GM18508 (cell line): ENCODE measurements at regions not wholly inside any gene's neighbourhood (a gene's known extent, or its start where the extent isn't known, plus 50 kb on each side); places are given as distances from the start of the nearest gene placed in this dataset.
"Not testable (repeated sequence)": the region's sequence is repeated elsewhere in the genome, so short reads cannot be mapped to it uniquely, and the experiment has no call there.

Experiments
- ATAC-seq: cut with Tn5 transposase; IDR thresholded peaks from one replicate; pipeline ENCODE4 v1.9.1; 2021; ENCODE audit warnings: moderate number of reproducible peaks; ENCODE audit not compliant: insufficient read depth, unreplicated experiment

DNA sequence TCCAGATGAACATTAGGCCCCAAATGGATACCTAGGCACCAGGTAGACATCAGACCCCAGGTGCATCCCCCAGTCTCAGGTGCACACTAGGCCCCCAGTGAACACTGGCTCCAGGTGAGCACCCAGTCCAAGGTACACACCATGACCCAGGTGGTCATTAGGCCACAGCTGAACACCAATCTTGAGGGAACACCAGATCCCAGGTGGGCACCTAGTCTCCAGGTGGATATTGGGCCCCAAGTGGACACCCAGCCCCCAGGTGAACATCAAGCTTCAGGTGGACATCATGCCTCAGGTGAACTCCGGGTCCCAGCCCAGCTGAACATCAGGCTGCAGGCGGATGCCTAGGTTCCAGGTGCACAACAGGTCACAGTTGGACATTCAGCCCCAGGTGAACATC, 196.5 kb downstream of the POTEG start:
- not testable (repeated sequence) for ATAC-seq

GRCh38 chr14:19238584-19238983, 195.6 kb downstream of the POTEG start:
- ATAC-seq, result not testable (repeated sequence)

- ATAC-seq, result not testable (repeated sequence)
Observed at GRCh38 chr14:19239981-19240380, 194.2 kb downstream of the POTEG start.

DNA sequence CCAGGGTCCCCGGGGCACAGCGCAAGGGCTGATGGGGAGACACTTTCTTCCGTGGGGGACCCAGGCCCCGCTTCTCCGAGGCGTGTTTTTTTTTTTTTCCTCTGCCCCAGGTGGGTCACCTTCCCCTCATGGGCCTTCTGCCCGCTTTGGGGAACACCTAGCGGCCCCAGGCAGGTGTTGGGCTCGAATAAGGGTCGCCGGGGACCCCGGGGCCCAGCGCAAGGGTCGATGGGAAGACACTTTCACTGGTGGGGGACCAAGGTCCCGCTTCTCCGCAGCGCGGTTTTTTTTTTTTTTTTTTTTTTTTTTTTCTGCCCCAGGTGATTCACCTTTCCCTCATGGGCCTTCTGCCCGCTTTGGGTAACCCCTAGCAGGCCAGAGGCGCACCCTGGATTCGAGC, 193.8 kb downstream of the POTEG start:
- not testable (repeated sequence) for ATAC-seq

- not testable (repeated sequence) for ATAC-seq
Observed at GRCh38 chr14:19241451-19241850, 192.7 kb downstream of the POTEG start.

DNA sequence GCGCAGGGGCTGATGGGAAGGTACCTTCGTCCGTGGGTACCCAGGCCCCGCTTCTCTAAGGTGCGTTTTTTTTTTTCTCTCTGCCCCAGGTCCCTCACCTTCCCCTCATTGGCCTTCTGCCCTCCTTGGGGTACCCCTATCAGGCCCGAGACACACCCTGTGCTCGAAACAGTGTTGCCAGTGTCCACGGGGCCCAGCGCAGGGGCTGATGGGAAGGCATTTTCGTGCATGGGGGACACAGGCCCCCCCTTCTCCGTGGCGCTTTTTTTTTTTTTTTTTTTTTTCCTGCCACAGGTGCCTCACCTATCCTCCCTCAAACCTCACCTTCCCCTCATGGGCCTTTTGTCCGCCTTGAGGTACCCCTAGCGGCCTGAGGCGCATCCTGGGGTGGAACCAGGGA, 191.6 kb downstream of the POTEG start:
- not testable (repeated sequence) for ATAC-seq

- not testable (repeated sequence) for ATAC-seq
Observed at GRCh38 chr14:19266908-19267307, 167.2 kb downstream of the POTEG start.

DNA sequence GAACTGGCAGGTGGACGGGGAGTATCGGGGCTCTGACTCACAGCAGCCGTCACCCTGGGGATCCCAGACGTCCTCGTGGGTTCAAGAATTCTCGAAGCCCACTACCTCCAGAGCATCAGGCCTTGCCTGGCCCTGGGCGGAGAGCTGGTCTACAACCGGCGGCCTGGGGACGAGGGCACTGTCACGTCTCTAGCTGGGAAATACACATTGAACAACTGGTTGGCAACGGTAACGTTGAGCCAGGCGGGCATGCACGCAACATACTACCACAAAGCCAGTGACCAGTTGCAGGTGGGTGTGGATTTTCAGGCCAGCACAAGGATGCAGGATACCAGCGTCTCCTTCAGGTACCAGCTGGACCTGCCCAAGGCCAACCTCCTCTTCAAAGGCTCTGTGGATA, 166.5 kb downstream of the POTEG start:
- not testable (repeated sequence) for ATAC-seq

- ATAC-seq, result not testable (repeated sequence)
Observed at GRCh38 chr14:19268047-19268627, 166.0 kb downstream of the POTEG start.

DNA sequence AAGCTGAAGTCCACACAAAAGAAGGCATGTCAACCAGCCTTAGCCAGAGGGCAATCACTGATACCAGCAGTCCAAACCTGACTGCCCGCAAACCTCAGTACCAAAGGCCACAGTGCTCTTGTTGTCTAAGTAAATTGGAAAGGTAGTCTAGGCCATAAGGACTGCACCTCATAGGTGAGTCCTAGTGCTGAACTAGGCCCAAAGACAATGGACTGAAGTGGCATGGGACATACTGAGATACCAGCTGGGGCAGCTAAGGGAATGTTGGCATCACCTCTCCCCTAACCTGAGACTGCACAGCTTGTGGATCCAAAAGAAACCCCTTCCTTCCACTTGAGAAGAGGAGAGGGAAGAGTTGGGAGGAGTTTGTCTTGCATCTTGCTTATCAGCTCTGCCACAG, 161.9 kb downstream of the POTEG start:
- ATAC-seq, result not testable (repeated sequence)

GRCh38 chr14:19289669-19290068, 144.5 kb downstream of the POTEG start:
- ATAC-seq, result not testable (repeated sequence)

- ATAC-seq, result not testable (repeated sequence)
Observed at GRCh38 chr14:19300243-19300642, 133.9 kb downstream of the POTEG start.

DNA sequence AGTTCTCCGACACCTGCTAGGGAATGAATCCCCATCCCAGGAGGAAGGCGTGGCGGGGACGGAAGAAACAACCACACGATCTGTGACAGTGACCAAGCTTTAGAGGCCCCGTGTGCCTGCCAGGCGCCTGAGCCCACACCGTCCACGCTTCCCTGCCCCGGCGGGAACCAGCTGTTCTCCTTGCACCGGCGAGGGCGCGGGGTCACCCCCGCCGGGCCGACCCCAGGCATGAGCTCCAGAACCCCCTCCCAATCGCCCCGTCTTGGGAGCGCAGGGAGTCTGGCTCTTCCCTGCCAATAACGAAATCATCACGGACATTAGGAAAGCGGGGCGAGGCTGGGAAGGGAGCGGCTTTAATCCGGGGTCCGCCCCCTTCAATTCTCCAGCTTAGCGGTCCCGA, 133.3 kb downstream of the POTEG start:
- ATAC-seq, result not testable (repeated sequence)

- ATAC-seq, result not testable (repeated sequence)
Observed at GRCh38 chr14:19303844-19304243, 130.3 kb downstream of the POTEG start.

DNA sequence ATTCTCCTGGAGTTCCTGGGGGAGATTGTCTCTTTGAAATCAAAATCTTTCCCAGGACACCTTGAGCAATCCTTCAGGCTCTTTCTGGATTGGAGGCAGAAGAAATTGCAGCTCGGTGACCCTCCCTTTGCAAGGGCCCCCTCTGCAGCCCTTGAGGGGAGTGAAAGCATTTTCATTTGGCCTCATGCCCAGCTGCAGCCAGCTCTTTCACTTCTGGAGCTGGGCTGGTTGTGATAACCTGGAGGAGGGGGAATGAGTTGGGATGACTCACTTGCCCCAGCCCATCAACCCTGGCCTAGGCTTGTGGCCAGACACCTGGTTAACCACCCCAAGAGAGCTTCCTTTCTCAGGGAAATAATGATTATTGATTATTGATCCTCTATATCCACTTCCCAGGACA, 129.7 kb downstream of the POTEG start:
- ATAC-seq, result not testable (repeated sequence)

DNA sequence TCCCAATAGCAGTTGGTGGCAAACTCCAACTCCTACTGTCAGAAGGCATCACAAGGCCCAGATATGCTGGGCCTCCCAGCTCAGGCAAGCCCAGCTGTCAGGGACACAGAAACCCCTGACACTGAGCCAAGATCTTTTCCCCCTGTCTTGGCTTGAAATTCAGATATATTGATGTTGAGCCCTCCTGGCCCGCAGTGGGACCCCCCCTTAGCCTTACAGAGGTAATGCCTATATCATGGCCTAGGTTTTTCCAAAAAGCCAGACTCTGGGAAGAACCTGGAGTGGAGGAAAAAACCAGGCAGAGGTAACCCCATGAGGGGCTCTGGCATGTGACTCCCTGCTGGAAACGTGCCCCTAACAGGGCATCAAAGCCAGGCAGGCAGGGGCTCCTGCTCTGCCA, 129.2 kb downstream of the POTEG start:
- ATAC-seq, result not testable (repeated sequence)

GRCh38 chr14:19305776-19306175, 128.4 kb downstream of the POTEG start:
- ATAC-seq, result not testable (repeated sequence)

DNA sequence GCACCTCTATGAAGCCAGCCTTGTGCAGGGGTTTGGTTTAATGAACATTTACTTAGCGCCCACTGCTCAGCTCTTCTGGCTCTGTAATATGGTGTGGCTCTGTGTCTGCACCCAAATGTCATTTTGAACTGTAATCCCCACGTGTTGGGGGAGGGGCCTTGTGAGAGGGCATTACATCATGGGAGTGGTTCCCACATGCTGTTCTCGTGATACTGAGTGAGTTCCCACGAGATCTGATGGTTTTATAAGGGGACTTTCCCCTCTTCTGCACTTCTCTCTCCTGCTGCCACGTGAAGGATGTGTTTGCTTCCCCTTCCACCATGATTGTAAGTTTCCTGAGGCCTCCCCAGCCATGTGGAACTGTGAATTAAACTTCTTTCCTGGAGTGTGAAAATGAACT, 127.7 kb downstream of the POTEG start:
- not testable (repeated sequence) for ATAC-seq

- not testable (repeated sequence) for ATAC-seq
Observed at GRCh38 chr14:19311023-19311422, 123.1 kb downstream of the POTEG start.

DNA sequence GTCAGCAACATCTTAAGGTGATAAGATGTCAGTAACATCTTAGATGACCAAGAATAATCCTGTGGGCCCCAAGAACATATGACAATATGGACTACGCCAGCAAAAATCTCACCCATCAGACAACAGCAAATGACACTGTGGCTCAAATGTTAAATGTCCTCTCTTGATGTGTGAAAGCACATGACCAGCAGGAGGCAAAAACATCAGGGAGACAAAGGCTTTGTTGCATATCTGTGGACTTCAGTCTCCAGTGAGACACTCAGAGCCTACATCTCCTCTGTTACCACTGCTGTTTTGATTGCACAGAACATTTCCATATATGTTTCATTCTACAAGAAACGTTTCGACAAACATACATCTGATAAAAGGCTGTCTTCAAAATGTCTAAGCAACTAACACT, 103.5 kb downstream of the POTEG start:
- ATAC-seq, result not testable (repeated sequence)

- peak; percentile 85 for ATAC-seq
Observed at GRCh38 chr14:19337232-19338059, 96.7 kb downstream of the POTEG start.

DNA sequence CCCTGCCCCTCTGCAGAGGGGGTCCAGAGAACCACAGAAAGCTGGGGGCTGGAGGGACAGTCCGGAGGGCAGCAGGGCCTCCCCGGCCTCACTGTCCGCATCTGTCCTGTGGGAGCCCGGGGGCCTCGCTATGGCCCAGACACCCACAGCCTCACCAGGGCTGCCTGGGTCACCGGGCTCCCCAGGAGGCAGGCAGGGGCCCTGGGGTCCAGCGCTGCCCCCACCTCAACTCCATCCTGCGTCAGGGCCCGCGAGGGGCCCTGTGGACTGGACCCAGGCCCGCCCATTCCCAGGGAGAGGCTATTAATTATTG, 96.1 kb downstream of the POTEG start:
- ATAC-seq, result not testable (repeated sequence)
